ENCODE measurements at regions not wholly inside any gene's neighbourhood (a gene's known extent, or its start where the extent isn't known, plus 50 kb on each side); places are given as distances from the start of the nearest gene placed in this dataset.
"Not testable (repeated sequence)": the region's sequence is repeated elsewhere in the genome, so short reads cannot be mapped to it uniquely, and the experiment has no call there.

DNA sequence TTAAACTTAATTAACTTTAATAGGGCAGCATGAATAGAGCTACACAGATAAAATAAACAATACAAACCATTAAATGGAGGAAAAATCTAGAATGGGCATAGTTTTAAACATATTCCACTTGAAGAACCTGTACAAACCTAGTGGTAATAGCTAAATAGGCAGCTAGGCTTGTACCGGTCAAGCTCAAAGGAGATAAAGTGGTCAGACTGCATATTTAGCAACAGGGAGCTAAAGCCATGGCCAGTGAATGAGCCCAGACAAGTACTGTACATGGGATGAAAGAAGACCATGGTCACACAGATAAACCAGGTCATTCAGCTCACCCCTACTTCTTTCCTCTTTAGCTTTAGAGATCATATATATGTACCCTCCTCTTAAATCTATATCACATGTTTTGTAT lies 186.6 kb upstream of the KRR1 start:
- no peak for DNase-seq

GRCh38 chr12:75695926-75696325 lies 184.5 kb upstream of the KRR1 start:
- DNase-seq = no peak

GRCh38 chr12:75694534-75695268 lies 183.3 kb upstream of the KRR1 start:
- no peak for DNase-seq

- no peak for DNase-seq
Measured at GRCh38 chr12:75692876-75693275, 181.5 kb upstream of the KRR1 start.

- DNase-seq = no peak
Measured at GRCh38 chr12:75690296-75690955, 179.0 kb upstream of the KRR1 start.

DNA sequence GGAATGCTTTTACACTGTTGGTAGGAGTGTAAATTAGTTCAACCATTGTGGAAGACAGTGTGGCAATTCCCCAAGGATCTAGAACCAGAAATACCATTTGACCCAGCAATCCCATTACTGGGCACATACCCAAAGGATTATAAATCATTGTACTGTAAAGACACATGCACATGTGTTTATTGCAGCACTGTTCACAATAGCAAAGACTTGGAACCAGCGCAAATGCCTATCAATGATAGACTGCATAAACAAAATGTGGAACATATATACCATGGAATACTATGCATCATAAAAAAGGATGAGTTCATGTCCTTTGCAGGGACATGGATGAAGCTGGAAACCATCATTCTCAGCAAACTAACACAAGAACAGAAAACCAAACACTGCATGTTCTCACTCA lies 174.8 kb upstream of the KRR1 start:
- DNase-seq = not testable (repeated sequence)

DNA sequence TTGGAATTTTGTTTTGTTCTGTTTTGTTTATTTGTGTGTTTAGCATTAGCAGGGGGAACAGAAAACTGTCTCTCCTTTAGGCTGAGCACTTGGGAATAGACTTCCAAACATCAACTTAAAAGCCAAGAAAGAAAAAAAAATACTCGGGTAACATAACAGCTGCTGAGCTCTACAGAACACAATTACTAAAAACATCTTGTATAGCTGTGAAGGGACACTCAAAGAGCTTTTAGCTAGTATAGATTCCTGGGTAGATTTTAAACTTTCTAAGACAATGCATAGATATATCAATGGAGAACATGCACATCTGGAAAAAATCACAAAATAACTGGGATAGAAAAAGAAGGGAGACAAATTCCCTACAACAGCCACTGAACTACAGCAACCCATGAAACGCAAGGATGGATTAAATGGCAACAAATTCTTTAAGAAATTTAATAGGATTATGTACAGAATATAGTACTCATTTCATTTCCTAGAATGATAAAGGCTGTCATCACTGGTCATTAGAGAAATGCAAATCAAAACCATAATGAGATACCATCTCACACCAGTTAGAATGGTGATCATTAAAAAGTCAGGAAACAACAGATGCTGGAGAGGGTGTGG lies 174.3 kb upstream of the KRR1 start:
- DNase-seq = no peak

DNA sequence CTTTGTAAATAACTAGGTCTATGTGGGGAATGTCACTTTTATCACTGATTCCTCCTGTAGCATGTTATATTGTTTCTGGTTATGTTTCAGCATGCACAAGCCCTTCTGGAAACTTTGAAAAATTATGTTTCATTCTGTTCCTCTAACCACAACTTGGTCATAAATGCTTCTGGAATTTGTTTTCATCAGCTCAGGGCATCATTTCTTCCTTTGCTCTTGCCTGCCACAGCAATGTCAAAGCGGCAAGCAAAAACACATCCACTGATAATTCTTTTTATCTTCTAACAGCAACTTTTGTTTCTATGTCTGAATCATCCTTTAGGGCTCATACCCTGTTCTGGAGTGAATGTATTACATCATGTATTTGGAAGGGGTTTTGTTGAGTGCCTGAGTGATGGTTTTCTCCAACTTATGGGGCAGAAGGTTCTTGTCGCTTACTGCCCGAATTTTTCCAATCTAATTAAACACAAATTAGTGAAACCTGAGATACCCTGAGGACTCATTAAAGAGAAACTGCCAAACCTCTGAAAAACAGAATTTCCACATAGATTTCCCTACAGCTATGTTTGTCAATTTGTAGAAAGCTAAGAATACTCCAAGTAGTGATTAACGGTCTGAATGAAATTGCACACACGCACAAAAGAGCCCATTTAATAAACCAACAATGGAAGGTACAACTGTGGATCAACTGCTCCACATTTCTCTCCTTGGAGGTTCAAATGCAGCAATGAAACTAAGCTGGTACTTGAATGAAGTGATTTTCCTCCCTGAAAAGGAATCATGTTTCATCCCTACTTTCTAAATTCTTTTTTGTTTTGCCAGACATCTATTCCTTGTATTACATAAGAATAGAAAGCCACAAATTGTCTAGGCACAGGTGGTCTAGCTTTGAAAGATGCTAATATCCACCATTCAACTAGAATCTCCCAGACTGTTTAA lies 173.5 kb upstream of the KRR1 start:
- no peak for DNase-seq

GRCh38 chr12:75683995-75684586 lies 172.7 kb upstream of the KRR1 start:
- DNase-seq = not testable (repeated sequence)

DNA sequence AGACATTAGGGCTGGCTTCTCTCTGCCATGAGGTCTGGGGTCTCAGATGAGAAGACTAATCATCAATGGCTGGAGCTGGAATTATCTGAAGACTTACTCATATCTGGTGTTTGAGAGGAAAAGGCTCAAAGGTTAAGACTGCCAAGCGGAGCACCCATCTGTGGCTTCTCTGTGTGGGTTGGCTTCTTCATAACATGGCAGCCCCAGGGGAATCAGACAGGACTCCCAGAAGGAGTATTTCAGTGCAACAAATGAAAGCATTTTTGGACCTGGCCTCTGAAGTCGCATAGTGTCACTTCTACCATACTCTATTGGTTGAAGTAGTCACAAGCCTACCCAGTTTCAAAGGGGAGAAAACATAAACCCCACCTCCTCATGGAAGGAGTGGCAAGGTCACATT lies 171.8 kb upstream of the KRR1 start:
- DNase-seq = no peak

- DNase-seq = no peak
Measured at GRCh38 chr12:75677522-75677921, 166.1 kb upstream of the KRR1 start.

DNA sequence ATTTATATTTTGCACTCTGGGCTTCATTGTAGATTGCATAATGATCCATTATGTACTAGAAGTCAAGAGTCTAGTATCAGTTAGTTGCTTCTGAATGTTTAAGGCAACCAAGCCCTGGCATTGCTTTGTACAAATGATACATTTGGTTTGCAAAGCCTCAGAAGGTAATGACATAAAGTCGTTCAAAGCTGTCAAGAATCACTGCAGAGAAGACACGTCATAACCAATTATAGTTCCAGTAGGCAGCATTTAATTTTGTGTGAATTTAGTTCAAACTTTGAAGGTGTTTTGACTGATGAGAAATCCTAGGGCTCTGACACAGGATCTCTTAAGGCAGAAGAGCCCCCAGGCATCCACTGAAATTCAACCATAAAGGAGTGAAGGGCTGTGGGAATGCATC lies 163.0 kb upstream of the KRR1 start:
- DNase-seq = no peak

DNA sequence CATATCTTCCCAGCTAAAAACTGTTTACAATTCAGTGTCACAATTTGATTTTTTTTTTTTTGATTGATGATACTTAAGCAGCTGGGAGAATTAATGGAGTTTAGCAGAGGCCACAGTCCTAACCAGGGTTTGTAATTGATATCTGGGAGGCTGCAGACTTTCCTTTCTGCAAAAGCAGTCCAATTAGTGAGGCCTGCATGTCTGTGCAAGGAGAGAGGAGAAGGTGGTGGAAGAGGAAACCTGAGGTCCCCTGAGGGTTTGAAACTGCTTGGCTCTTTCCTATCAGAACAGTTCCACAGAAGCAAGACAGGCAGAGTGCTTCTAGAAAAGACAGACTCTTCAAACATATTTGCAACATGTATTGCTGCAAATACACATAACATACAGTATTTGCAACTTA lies 160.8 kb upstream of the KRR1 start:
- no peak for DNase-seq

- DNase-seq = no peak
Measured at GRCh38 chr12:75670216-75670615, 158.8 kb upstream of the KRR1 start.

GRCh38 chr12:75666939-75667334 lies 155.5 kb upstream of the KRR1 start:
- no peak for DNase-seq

GRCh38 chr12:75666126-75666938 lies 154.9 kb upstream of the KRR1 start:
- no peak for DNase-seq

DNA sequence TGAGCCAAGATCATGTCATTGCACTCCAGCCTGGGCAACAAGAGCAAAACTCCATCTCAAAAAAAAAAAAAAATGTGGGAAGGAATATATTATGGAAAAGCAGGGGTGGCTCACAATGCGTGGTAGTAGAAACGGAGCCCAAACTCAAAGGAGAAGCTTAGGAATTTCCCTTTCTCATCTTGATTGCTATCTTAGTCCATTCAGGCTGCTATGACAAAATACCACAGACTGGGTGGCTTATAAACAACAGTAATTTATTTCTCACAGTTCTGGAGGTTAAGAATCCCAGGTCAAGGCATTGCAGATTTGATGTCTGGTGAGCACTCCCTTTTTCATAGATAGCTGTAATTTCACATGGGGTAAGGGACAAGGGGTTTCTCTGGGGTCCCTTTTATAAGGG lies 153.8 kb upstream of the KRR1 start:
- DNase-seq = no peak

- no peak for DNase-seq
Measured at GRCh38 chr12:75662511-75663159, 151.2 kb upstream of the KRR1 start.

DNA sequence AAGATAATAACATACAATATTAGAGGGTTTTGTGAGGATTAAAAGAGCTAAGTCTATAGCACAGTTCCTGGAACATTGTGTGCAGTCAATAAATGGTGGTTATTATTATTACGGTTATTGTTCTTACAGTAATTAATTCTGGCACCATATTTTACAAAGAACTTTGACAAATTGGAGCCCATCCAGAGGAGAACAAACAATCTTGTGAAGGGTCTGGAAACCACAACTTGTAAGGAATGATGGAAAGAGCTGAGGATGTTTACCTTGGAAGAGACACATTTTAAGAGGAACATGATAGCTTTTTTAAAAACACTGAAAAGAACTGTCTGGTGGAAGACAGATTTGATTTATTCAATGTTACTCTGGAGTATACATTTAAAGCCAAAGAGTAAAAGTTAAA lies 150.5 kb upstream of the KRR1 start:
- no peak for DNase-seq

DNA sequence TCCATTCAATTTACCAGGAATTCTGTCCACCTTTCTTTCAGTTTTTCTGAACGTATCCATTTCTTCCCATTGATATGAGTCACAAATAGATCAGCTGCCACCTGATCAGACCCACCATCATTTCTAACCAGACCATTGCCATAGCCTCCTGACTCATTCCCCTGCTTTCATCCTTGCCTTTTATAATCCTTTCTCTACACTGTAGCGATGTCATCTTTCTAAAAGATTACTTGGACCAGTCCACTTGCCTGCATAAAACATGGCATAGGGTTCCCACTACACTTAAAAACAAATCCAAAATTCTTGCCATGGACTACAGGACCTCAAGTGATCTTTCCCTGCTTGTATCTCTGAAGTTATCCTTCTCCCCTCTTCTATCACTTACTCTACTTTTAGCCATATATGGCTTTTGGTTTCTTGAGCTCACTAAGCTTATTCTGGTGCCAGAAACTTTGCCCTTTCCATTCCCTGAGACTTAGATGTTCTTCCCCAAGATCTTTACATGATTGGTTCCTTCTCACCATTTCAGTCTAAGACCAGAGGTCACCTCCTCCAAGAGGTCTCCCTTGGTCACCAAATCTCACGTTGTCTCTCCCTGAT lies 149.5 kb upstream of the KRR1 start:
- no peak for DNase-seq

- no peak for DNase-seq
Measured at GRCh38 chr12:75660107-75660530, 148.7 kb upstream of the KRR1 start.
